Hepatocyte (in vitro differentiated cells): ENCODE measurements at regions not wholly inside any gene's neighbourhood (a gene's known extent, or its start where the extent isn't known, plus 50 kb on each side); places are given as distances from the start of the nearest gene placed in this dataset.
"Not testable (repeated sequence)": the region's sequence is repeated elsewhere in the genome, so short reads cannot be mapped to it uniquely, and the experiment has no call there.

ENCODE experiments used
- DNase-seq: peaks from one replicate; pipeline ENCODE4 v3.0.0-alpha.2; 2016; ENCODE audit warnings: low spot score
- H2AFZ ChIP-seq: fragments of 200-600 bp; sonication (generic); 2 replicates; pipeline ENCODE4 v1.6.0; 2016; ENCODE audit warnings: antibody characterized with exemption, mild to moderate bottlenecking
- H3K27ac ChIP-seq: fragments of 200-600 bp; sonication (generic); 2 replicates; pipeline ENCODE4 v1.5.1; 2016; ENCODE audit warnings: mild to moderate bottlenecking
- H3K27me3 ChIP-seq: fragments of 200-600 bp; sonication (generic); 2 replicates; pipeline ENCODE4 v1.6.1; 2016
- H3K36me3 ChIP-seq: fragments of 200-600 bp; sonication (generic); replicated peaks from 2 replicates; pipeline ENCODE4 v1.5.1; 2016; ENCODE audit warnings: low read depth; ENCODE audit not compliant: insufficient read depth
- H3K4me1 ChIP-seq: fragments of 200-600 bp; sonication (generic); 2 replicates; pipeline ENCODE4 v1.5.1; 2016; ENCODE audit warnings: mild to moderate bottlenecking, moderate library complexity; ENCODE audit not compliant: insufficient read depth
- H3K4me2 ChIP-seq: fragments of 200-600 bp; sonication (generic); 2 replicates; pipeline ENCODE4 v1.6.0; 2016
- H3K4me3 ChIP-seq: fragments of 200-600 bp; sonication (generic); 2 replicates; pipeline ENCODE4 v1.5.1; 2016; ENCODE audit warnings: mild to moderate bottlenecking
- H3K79me2 ChIP-seq: fragments of 200-600 bp; sonication (generic); 2 replicates; pipeline ENCODE4 v1.6.0; 2017; ENCODE audit warnings: mild to moderate bottlenecking
- H3K9me2 ChIP-seq: fragments of 200-600 bp; sonication (generic); replicated peaks from 2 replicates; pipeline ENCODE4 v1.6.0; 2017; ENCODE audit warnings: mild to moderate bottlenecking; ENCODE audit not compliant: insufficient read depth
- H3K9me3 ChIP-seq: fragments of 200-600 bp; sonication (generic); 2 replicates; pipeline ENCODE4 v1.5.1; 2016; ENCODE audit warnings: low read depth, mild to moderate bottlenecking
- H4K20me1 ChIP-seq: fragments of 200-600 bp; sonication (generic); 2 replicates; pipeline ENCODE4 v1.6.0; 2016; ENCODE audit warnings: mild to moderate bottlenecking; ENCODE audit not compliant: insufficient read depth, poor library complexity, severe bottlenecking
- CTCF ChIP-seq: fragments of 200-600 bp; sonication (generic); IDR thresholded peaks from 2 replicates; pipeline ENCODE4 v1.5.1; 2016; ENCODE audit warnings: antibody characterized with exemption, mild to moderate bottlenecking; ENCODE audit not compliant: poor library complexity
- EZH2 ChIP-seq: fragments of 200-600 bp; sonication (generic); IDR thresholded peaks from 2 replicates; pipeline ENCODE4 v1.6.1; 2016; ENCODE audit warnings: antibody characterized with exemption, mild to moderate bottlenecking, borderline replicate concordance
- EZH2phosphoT487 ChIP-seq: fragments of 200-600 bp; sonication (generic); IDR thresholded peaks from one replicate; pipeline ENCODE4 v1.6.1; 2018; ENCODE audit warnings: antibody characterized with exemption, mild to moderate bottlenecking, low read depth, moderate library complexity; ENCODE audit not compliant: unreplicated experiment, severe bottlenecking
- WGBS: methylation state at CpG from one replicate; pipeline ENCODE4 v1.1.6; 2016; ENCODE audit warnings: low lambda C conversion rate; ENCODE audit errors: missing lambda C conversion rate; 5-methylcytosine and 5-hydroxymethylcytosine counted together

- no peak for DNase-seq
- Histone ChIP-seq H3K27ac (no peak overlapping the region), H3K4me1 (no peaks in the 10 kb centered on the region), H3K4me3 (no peak overlapping the region), H3K36me3 (no peaks in the 10 kb centered on the region), H4K20me1 (no peaks in the 10 kb centered on the region), H3K9me3 (no peaks in the 10 kb centered on the region), H3K27me3 (no peaks in the 10 kb centered on the region), H2AFZ (no peak overlapping the region), H3K4me2 (no peak overlapping the region), H3K9me2 (no peaks in the 10 kb centered on the region), H3K79me2 (no peaks in the 10 kb centered on the region)
- TF ChIP-seq EZH2 = no peak
- WGBS = 92% methylated on average over 6 of the region's 6 CpGs
These were observed 121.2 kb upstream of the SERBP1 start for GRCh38 chr1:67551375-67551774.

- Histone ChIP-seq H3K4me3 (no peak overlapping the region), H3K9me3 (no peaks in the 10 kb centered on the region), H3K79me2 (no peaks in the 10 kb centered on the region), H3K9me2 (no peaks in the 10 kb centered on the region), H2AFZ (no peak overlapping the region), H3K27ac (no peak overlapping the region), H3K4me2 (no peak overlapping the region), H3K27me3 (no peaks in the 10 kb centered on the region), H3K4me1 (no peaks in the 10 kb centered on the region), H4K20me1 (no peaks in the 10 kb centered on the region), H3K36me3 (no peaks in the 10 kb centered on the region)
- whole genome bisulfite sequencing = 23% methylated on average over 3 of the region's 3 CpGs
- TF ChIP-seq CTCF (no peak), EZH2 (no peak), EZH2phosphoT487 (no peak)
- DNase-seq = peak; percentile 70
These were observed 122.1 kb upstream of the SERBP1 start for GRCh38 chr1:67552336-67552759.

- not testable (repeated sequence) for H4K20me1 ChIP-seq, H3K27ac ChIP-seq, H3K79me2 ChIP-seq, H3K4me3 ChIP-seq, H3K36me3 ChIP-seq, H3K4me2 ChIP-seq, H3K4me1 ChIP-seq, H3K27me3 ChIP-seq, H3K9me2 ChIP-seq, H2AFZ ChIP-seq, DNase-seq, H3K9me3 ChIP-seq
- 98% methylated on average over 5 of the region's 5 CpGs for WGBS
These were observed 124.0 kb upstream of the SERBP1 start for GRCh38 chr1:67554204-67554603.

GRCh38 chr1:67555461-67556296 is 125.5 kb upstream of the SERBP1 start:
- H3K4me3 ChIP-seq = no peak overlapping the region
- no peaks in the 10 kb centered on the region for H3K36me3 ChIP-seq
- WGBS = 43% methylated on average over 14 of the region's 15 CpGs
- no peak overlapping the region for H2AFZ ChIP-seq
- H3K27me3 ChIP-seq = no peaks in the 10 kb centered on the region
- no peak overlapping the region for H3K4me2 ChIP-seq
- no peak for TF ChIP-seq CTCF
- TF ChIP-seq EZH2 = no peak
- TF ChIP-seq EZH2phosphoT487 = no peak
- no peaks in the 10 kb centered on the region for H3K4me1 ChIP-seq
- H3K9me2 ChIP-seq = no peaks in the 10 kb centered on the region
- H4K20me1 ChIP-seq = no peaks in the 10 kb centered on the region
- no peaks in the 10 kb centered on the region for H3K9me3 ChIP-seq
- no peaks in the 10 kb centered on the region for H3K79me2 ChIP-seq
- no peak overlapping the region for H3K27ac ChIP-seq
- DNase-seq = no peak
